Transverse colon (tissue), 3 donors: ENCODE measurements at regions not wholly inside any gene's neighbourhood (a gene's known extent, or its start where the extent isn't known, plus 50 kb on each side); places are given as distances from the start of the nearest gene placed in this dataset.

Experiments
- CTCF ChIP-seq, 5 experiments: fragments of 200-600 bp in 3 of 5; fragments of 450-650 bp in 2 of 5; sonication (generic) in 3 of 5; IDR thresholded peaks; 1 replicate in 2 of 5; 2 replicates in 3 of 5; pipeline ENCODE4 v1.5.1; 2016 to 2017; ENCODE audit warnings: antibody characterized with exemption in 5 of 5, inconsistent platforms in 3 of 5, mild to moderate bottlenecking in 2 of 5, moderate library complexity in 1 of 5
- EP300 ChIP-seq: sonication (generic); formaldehyde crosslinking; IDR thresholded peaks from one replicate; pipeline ENCODE4 v1.6.1; 2017; ENCODE audit warnings: antibody characterized with exemption, low read depth
- POLR2A ChIP-seq: fragments of 450-650 bp; IDR thresholded peaks from one replicate; pipeline ENCODE4 v1.6.1; 2016; ENCODE audit warnings: antibody characterized with exemption, mild to moderate bottlenecking, moderate library complexity

GRCh38 chr5:117359895-117360294 is 785.3 kb upstream of the SEMA6A start:
- TF ChIP-seq POLR2A, result no peak
- TF ChIP-seq CTCF (IDR thresholded peaks at IDR 0.05), result no peak
- TF ChIP-seq EP300, result no peak
